Testis (tissue), 2 donors: ENCODE measurements at regions not wholly inside any gene's neighbourhood (a gene's known extent, or its start where the extent isn't known, plus 50 kb on each side); places are given as distances from the start of the nearest gene placed in this dataset.

Experiments used
- CTCF ChIP-seq, 3 experiments: fragments of 450-650 bp in 2 of 3; fragments of 200-600 bp in 1 of 3; sonication (generic) in 1 of 3; IDR thresholded peaks; one replicate each; pipeline ENCODE4 v1.5.1; 2016 to 2019; ENCODE audit warnings: antibody characterized with exemption in 3 of 3, mild to moderate bottlenecking in 2 of 3, moderate library complexity in 1 of 3
- POLR2A ChIP-seq: fragments of 450-650 bp; IDR thresholded peaks from one replicate; pipeline ENCODE4 v1.6.1; 2017; ENCODE audit warnings: antibody characterized with exemption, mild to moderate bottlenecking, moderate library complexity

GRCh38 chr1:191320062-191320461 is 838.2 kb upstream of the RGS18 start:
- TF ChIP-seq CTCF (IDR thresholded peaks at IDR 0.05): no peak
- TF ChIP-seq POLR2A: no peak
